ENCODE measurements at regions not wholly inside any gene's neighbourhood (a gene's known extent, or its start where the extent isn't known, plus 50 kb on each side); places are given as distances from the start of the nearest gene placed in this dataset.

DNA sequence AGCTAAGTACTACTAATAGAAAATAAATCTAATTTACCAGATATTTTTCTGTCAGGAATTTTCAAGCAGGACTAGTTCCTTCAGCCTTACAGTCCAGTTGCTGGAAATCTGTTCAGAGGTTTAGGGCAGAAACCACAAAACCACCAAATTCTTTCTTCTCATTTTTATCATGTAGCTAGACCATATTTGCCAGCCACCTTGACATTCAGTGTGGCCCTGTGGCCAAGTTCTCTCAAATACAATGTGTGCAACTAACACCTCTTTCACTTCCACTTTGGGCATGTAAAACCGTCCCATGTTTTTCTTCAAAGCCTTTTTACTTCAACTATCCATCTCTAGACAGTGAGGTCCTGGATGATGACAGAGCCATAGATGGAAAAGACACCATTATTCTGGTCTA lies 1133.2 kb upstream of the CDH18 start:
- Histone ChIP-seq H2AFZ (replicated peaks) (no peak overlapping the region), H3K79me2 (ENCODE audit: low read depth) (no peaks in the 10 kb centered on the region), H4K20me1 (ENCODE audit: low read depth) (no peaks in the 10 kb centered on the region), H3K36me3 (no peaks in the 10 kb centered on the region), H3F3A (ENCODE audit: low read depth) (no peaks in the 10 kb centered on the region), H3K27me3 (no peaks in the 10 kb centered on the region), H3K27ac (no peak overlapping the region), H3K9ac (no peak overlapping the region), H3K4me2 (no peak overlapping the region), H3K9me3 (ENCODE audit: low read depth) (no peaks in the 10 kb centered on the region), H3K4me3 (no peak overlapping the region), H3K4me1 (peaks cover 3% of the 10 kb centered on the region)
- Mint-ChIP-seq H3K27ac (no peak overlapping the region), H3K4me3 (no peak overlapping the region), H3K9me3 (peaks cover 14% of the 10 kb centered on the region), H3K36me3 (no peaks in the 10 kb centered on the region), H3K4me1 (peaks cover 10% of the 10 kb centered on the region), H3K27me3 (ENCODE audit: insufficient read depth, low read depth) (no peaks in the 10 kb centered on the region)
- no peak for TF ChIP-seq EZH2phosphoT487 (IDR thresholded peaks at IDR 0.05)
- no peak for TF ChIP-seq EZH2 (IDR thresholded peaks at IDR 0.05)
- TF ChIP-seq, protein P1, sequence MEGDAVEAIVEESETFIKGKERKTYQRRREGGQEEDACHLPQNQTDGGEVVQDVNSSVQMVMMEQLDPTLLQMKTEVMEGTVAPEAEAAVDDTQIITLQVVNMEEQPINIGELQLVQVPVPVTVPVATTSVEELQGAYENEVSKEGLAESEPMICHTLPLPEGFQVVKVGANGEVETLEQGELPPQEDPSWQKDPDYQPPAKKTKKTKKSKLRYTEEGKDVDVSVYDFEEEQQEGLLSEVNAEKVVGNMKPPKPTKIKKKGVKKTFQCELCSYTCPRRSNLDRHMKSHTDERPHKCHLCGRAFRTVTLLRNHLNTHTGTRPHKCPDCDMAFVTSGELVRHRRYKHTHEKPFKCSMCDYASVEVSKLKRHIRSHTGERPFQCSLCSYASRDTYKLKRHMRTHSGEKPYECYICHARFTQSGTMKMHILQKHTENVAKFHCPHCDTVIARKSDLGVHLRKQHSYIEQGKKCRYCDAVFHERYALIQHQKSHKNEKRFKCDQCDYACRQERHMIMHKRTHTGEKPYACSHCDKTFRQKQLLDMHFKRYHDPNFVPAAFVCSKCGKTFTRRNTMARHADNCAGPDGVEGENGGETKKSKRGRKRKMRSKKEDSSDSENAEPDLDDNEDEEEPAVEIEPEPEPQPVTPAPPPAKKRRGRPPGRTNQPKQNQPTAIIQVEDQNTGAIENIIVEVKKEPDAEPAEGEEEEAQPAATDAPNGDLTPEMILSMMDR (IDR thresholded peaks at IDR 0.05) = no peak
- no peak for DNase-seq (ENCODE audit: low spot score)

DNA sequence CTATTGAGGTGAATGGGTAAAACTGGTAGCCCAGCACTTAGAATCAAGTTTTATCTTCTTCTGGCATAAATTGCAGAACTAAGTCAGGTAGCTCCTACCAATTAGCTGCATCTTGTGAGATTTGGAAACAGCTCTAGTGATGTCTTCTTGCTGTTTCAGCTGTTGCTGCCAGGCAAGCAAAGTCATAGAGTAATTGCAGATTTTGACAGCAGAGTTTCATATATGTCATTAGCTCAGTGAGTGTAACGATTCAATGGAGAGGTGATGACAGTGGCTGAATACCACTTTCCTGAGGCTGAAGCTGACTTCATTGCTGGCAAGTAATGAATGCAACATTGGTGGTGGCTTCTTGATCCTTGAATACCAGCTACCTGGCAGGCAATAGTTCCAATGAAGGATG lies 1109.7 kb upstream of the CDH18 start:
- Histone ChIP-seq H3K9me3 (ENCODE audit: low read depth) (no peaks in the 10 kb centered on the region), H3K9ac (no peak overlapping the region), H3K4me2 (no peak overlapping the region), H3K4me3 (no peak overlapping the region), H4K20me1 (ENCODE audit: low read depth) (no peaks in the 10 kb centered on the region), H3K27ac (no peak overlapping the region), H3K4me1 (no peaks in the 10 kb centered on the region), H3F3A (ENCODE audit: low read depth) (no peaks in the 10 kb centered on the region), H2AFZ (replicated peaks) (no peak overlapping the region), H3K36me3 (no peaks in the 10 kb centered on the region), H3K27me3 (no peaks in the 10 kb centered on the region), H3K79me2 (ENCODE audit: low read depth) (no peaks in the 10 kb centered on the region)
- no peak overlapping the region for H3K27ac Mint-ChIP-seq
- H3K36me3 Mint-ChIP-seq = no peaks in the 10 kb centered on the region
- H3K9me3 Mint-ChIP-seq = no peaks in the 10 kb centered on the region
- no peaks in the 10 kb centered on the region for H3K27me3 Mint-ChIP-seq (ENCODE audit: insufficient read depth, low read depth)
- TF ChIP-seq EZH2 (IDR thresholded peaks at IDR 0.05) (no peak), EZH2phosphoT487 (IDR thresholded peaks at IDR 0.05) (no peak)
- TF ChIP-seq, protein P1 (IDR thresholded peaks at IDR 0.05) = no peak
- no peaks in the 10 kb centered on the region for H3K4me1 Mint-ChIP-seq
- H3K4me3 Mint-ChIP-seq = no peak overlapping the region
- no peak for DNase-seq (ENCODE audit: low spot score)

DNA sequence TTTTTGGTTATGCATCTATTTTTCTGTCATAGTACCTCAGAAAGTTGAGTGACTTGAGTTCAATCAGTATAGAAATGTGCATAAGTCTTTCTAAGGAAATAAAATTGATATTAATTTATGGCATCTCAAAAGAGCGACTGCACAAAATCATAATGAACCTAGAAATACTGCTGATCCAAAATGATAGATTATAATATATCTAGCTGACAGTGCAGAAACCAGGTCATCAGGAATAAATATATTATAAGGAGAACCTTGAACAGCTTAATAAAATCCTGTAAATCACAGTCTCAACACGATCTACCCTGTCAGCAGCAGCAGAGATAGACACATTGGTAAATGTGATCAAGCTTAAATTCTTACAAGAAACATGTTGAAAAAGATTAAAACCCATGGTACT lies 1106.6 kb upstream of the CDH18 start:
- no peak for DNase-seq (ENCODE audit: low spot score)
- H3K36me3 Mint-ChIP-seq = no peaks in the 10 kb centered on the region
- no peaks in the 10 kb centered on the region for H3K4me1 Mint-ChIP-seq
- H3K27me3 Mint-ChIP-seq (ENCODE audit: insufficient read depth, low read depth) = no peaks in the 10 kb centered on the region
- Histone ChIP-seq H3K27me3 (no peaks in the 10 kb centered on the region), H3K9ac (no peak overlapping the region), H3K9me3 (ENCODE audit: low read depth) (no peaks in the 10 kb centered on the region), H4K20me1 (ENCODE audit: low read depth) (no peaks in the 10 kb centered on the region), H3K79me2 (ENCODE audit: low read depth) (no peaks in the 10 kb centered on the region), H3F3A (ENCODE audit: low read depth) (no peaks in the 10 kb centered on the region), H3K4me2 (no peak overlapping the region), H3K27ac (no peak overlapping the region), H3K4me3 (no peak overlapping the region), H3K4me1 (no peaks in the 10 kb centered on the region), H2AFZ (replicated peaks) (no peak overlapping the region), H3K36me3 (no peaks in the 10 kb centered on the region)
- TF ChIP-seq, protein P1 (IDR thresholded peaks at IDR 0.05) = no peak
- TF ChIP-seq EZH2phosphoT487 (IDR thresholded peaks at IDR 0.05) (no peak), EZH2 (IDR thresholded peaks at IDR 0.05) (no peak)
- no peaks in the 10 kb centered on the region for H3K9me3 Mint-ChIP-seq
- no peak overlapping the region for H3K4me3 Mint-ChIP-seq
- no peak overlapping the region for H3K27ac Mint-ChIP-seq

DNA sequence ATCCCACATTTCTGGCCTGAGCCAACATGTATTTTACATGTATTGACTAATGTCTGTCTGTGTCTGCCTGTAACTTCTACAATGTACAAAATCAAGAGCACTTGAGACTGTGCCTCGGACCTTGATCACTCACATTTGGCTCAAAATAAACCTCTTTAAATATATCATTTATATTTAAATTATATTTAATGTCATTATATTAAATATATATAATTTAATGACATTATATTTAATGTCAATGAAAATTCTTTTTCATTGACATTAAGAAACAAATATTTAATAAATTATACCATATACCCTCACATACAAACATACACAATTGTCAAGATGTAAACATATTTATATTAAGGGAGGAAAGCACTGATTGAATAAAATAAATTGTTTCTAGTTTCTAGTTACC lies 1099.8 kb upstream of the CDH18 start:
- Histone ChIP-seq H3K27me3 (no peaks in the 10 kb centered on the region), H3K4me2 (no peak overlapping the region), H4K20me1 (ENCODE audit: low read depth) (no peaks in the 10 kb centered on the region), H3K9ac (no peak overlapping the region), H3K36me3 (no peaks in the 10 kb centered on the region), H3F3A (ENCODE audit: low read depth) (no peaks in the 10 kb centered on the region), H3K9me3 (ENCODE audit: low read depth) (no peaks in the 10 kb centered on the region), H3K27ac (no peak overlapping the region), H3K4me3 (no peak overlapping the region), H2AFZ (replicated peaks) (no peak overlapping the region), H3K79me2 (ENCODE audit: low read depth) (no peaks in the 10 kb centered on the region), H3K4me1 (no peaks in the 10 kb centered on the region)
- TF ChIP-seq, protein P1 (IDR thresholded peaks at IDR 0.05) = no peak
- TF ChIP-seq EZH2 (IDR thresholded peaks at IDR 0.05) (no peak), EZH2phosphoT487 (IDR thresholded peaks at IDR 0.05) (no peak)
- no peak for DNase-seq (ENCODE audit: low spot score)
- H3K27me3 Mint-ChIP-seq (ENCODE audit: insufficient read depth, low read depth) = peaks cover 2% of the 10 kb centered on the region
- H3K4me1 Mint-ChIP-seq = no peaks in the 10 kb centered on the region
- H3K36me3 Mint-ChIP-seq = no peaks in the 10 kb centered on the region
- H3K27ac Mint-ChIP-seq = no peak overlapping the region
- peaks cover 9% of the 10 kb centered on the region for H3K9me3 Mint-ChIP-seq
- no peak overlapping the region for H3K4me3 Mint-ChIP-seq

All from neural progenitor cell (in vitro differentiated cells).